GM12865 (cell line): ENCODE measurements at regions not wholly inside any gene's neighbourhood (a gene's known extent, or its start where the extent isn't known, plus 50 kb on each side); places are given as distances from the start of the nearest gene placed in this dataset.

Experiments used
- DNase-seq: peaks from one replicate; pipeline ENCODE4 v3.0.0; 2010; ENCODE audit warnings: low read depth
- H3K4me3 ChIP-seq: 2 replicates; pipeline ENCODE4 v1.5.1; 2011; ENCODE audit warnings: mild to moderate bottlenecking, low read depth, low read length, control low read depth
- TF ChIP-seq, protein P1 (sequence below): IDR thresholded peaks from 2 replicates; pipeline ENCODE4 v1.5.1; 2011; ENCODE audit warnings: low read length, control low read depth, low read depth, inconsistent platforms; ENCODE audit not compliant: insufficient read depth; ENCODE audit errors: missing control alignments

DNA sequence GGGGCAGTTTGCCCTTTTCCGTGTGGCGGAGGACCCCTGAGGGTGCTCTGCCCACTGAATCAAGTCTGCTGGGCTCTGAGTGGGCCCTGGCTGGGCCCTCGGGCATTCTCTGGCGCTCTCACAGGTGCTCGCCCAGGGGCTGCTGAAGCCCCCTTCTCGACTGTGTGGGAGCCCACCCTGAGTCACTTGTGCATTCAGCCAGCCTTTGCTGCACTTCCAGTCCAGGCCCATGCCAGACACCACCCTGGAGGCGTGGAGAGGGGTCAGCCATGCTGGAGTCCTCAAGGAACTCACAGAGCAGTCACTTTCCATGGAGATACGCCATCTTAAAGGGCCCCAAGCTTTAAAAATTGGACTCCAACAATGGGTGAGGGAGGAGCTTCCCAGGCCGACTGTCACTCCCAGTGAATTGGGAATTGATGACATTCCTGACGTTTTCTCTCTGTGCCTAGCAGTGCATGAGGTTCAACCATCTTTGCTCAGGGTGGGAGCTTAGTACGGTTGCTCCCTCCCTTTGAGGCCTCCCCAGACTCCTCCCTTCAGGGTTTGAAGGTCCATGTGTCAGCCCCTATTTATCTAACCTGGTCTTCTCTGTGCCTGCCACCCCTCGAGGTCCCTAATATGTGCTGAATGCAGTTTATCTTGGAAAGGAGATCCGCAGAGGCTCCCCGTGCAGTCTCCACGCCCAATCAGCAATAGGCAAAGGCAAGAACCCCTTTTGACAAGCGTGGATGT, 71.8 kb upstream of the HS6ST1 start:
- TF ChIP-seq, protein P1, sequence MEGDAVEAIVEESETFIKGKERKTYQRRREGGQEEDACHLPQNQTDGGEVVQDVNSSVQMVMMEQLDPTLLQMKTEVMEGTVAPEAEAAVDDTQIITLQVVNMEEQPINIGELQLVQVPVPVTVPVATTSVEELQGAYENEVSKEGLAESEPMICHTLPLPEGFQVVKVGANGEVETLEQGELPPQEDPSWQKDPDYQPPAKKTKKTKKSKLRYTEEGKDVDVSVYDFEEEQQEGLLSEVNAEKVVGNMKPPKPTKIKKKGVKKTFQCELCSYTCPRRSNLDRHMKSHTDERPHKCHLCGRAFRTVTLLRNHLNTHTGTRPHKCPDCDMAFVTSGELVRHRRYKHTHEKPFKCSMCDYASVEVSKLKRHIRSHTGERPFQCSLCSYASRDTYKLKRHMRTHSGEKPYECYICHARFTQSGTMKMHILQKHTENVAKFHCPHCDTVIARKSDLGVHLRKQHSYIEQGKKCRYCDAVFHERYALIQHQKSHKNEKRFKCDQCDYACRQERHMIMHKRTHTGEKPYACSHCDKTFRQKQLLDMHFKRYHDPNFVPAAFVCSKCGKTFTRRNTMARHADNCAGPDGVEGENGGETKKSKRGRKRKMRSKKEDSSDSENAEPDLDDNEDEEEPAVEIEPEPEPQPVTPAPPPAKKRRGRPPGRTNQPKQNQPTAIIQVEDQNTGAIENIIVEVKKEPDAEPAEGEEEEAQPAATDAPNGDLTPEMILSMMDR = no peak
- DNase-seq = no peak
- no peak overlapping the region for H3K4me3 ChIP-seq

DNA sequence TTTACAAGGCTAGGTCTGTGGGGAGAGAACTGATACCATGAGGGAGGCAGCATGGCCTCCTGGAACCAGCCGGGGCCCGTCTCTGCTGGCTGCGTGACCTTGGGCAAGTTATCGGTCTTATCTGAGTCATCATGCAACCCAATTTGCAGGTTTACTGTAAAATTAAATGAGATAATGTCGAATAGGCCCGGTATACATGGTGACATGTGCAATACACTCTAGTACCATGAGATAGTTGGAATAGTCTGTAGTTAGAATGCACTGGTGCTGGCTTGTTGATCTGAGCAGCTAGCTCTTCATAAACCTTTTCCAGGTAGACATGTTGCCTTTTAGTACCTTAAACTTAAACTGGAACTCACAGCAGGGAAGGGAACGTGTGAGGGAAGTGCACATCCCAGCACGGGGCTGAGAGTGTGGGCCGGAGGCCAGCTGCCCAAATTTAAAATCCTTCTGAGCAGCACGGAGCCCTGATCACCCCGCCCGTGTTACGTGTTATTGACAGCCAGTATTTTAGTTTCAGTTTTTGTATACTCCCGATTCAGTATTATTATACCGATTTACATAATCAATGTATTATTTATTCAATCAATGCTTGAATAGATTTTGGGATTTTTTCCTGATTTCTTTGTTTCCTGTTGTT, 72.4 kb upstream of the HS6ST1 start:
- TF ChIP-seq, protein P1 = no peak
- H3K4me3 ChIP-seq = no peak overlapping the region
- DNase-seq = no peak

DNA sequence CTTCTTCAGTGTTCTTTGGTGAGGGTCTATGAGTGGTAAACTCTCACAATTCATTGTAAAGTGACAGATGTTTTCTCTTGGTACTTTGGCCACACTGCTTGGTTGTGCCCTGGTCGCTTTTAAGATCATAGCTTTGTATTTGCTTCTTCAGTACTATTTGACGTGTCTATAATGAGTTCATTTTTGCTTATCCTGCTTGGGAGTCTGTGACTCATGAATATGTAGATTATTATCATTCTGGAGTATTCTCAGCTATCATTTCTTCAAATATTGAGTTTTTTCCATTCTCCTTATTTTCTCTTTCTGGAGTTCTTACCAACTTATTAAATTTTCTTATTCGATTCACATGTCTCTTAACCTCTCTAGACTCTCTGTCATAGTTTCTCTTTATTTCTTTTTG, 73.0 kb upstream of the HS6ST1 start:
- H3K4me3 ChIP-seq = no peak overlapping the region
- no peak for DNase-seq
- TF ChIP-seq, protein P1 = no peak

DNA sequence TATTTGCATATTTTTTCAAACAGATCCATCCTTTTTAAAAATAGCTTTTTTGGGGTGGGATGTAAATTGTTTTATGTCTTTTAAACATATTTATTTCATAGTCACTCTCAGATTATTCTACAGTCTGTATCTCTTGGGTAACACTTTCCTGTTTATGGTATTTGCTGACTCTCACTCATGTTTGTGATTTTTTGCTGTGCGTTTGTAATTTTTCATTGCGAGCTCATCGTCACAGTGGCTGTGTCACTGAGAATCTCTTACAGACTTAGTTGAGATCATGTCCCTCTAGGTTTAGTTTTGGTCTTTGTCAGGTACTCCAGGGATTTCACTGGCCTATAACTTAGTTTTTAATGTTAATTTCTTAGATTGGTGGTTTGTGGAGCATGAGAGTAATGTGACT, 73.5 kb upstream of the HS6ST1 start:
- DNase-seq = no peak
- no peak overlapping the region for H3K4me3 ChIP-seq
- TF ChIP-seq, protein P1 = no peak

DNA sequence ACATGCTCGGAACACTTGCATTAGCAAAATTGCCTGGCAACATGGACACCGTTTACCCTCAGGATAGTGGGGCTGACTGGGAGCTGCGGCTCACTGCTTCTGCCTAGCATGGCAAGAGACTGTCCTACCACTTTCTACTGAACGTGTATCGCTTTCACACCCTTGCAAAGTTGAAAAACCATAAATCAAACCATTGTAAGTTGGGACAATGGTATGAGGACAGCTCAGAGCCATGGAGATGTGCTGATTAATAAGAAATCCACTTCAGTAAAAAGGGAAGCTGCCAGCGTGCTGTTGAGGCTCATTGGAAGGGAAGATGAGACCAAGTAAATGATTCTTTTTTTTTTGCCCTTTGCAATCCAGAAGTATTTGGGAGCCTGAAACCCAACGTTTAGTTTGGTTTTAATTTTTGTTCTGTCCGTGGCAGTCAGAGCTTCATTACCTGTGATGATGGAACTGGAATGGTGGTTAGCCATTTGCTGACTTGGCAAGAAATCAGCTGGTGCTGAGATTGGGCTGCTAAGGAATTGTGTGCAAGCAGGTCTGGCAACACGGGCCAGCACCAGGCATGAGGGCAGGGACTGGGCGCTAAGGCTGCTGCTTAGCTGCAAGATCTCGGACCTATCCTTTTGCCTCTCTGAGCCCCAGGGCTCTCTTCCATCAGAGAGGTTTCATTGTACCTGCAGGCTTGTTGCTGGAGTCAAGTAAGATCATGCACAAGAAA, 75.5 kb upstream of the HS6ST1 start:
- no peak overlapping the region for H3K4me3 ChIP-seq
- TF ChIP-seq, protein P1 = no peak
- no peak for DNase-seq

DNA sequence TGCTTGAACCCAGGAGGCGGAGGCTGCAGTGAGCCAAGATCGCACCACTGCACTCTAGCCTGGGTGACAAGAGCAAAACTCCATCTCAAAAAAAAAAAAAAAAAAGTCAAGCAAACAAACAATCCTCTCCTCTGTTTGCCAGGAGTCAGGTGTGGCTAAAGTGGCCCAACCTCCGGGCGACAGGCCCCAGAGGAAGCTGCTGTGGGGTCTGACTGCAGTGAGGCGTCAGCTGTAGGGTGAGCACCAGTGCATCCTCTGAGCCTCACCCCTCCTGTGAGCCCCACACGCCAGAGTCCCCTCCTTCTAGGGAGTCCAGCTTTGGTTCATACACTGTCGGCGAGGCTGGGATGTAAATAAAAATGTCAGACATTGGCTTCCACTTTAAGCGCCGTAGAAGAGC, 76.5 kb upstream of the HS6ST1 start:
- no peak overlapping the region for H3K4me3 ChIP-seq
- TF ChIP-seq, protein P1 = no peak
- DNase-seq = no peak
